NB4 (cell line): ENCODE measurements at regions not wholly inside any gene's neighbourhood (a gene's known extent, or its start where the extent isn't known, plus 50 kb on each side); places are given as distances from the start of the nearest gene placed in this dataset.

ENCODE experiments used
- CTCF ChIP-seq: IDR thresholded peaks from one replicate; pipeline ENCODE4 v1.5.1; 2012; ENCODE audit warnings: low read depth, low read length
- MAX ChIP-seq: IDR thresholded peaks from 2 replicates; pipeline ENCODE4 v1.6.1; 2011; ENCODE audit warnings: low read depth, low read length
- POLR2A ChIP-seq: IDR thresholded peaks from 2 replicates; pipeline ENCODE4 v1.6.1; 2011; ENCODE audit warnings: mild to moderate bottlenecking; ENCODE audit not compliant: insufficient read length; ENCODE audit errors: extremely low read depth

GRCh38 chr1:163604896-163605295 lies 283.1 kb downstream of the NUF2 start:
- TF ChIP-seq MAX (no peak), CTCF (no peak), POLR2A (no peak)
